Glutamatergic neuron (in vitro differentiated cells): ENCODE measurements at regions not wholly inside any gene's neighbourhood (a gene's known extent, or its start where the extent isn't known, plus 50 kb on each side); places are given as distances from the start of the nearest gene placed in this dataset.
"Not testable (repeated sequence)": the region's sequence is repeated elsewhere in the genome, so short reads cannot be mapped to it uniquely, and the experiment has no call there.

ENCODE experiments used
- DNase-seq: peaks from one replicate; pipeline ENCODE4 v3.0.0; 2022
- H3K27ac Mint-ChIP-seq: one replicate; pipeline ENCODE4 v1.8.0; 2020; ENCODE audit warnings: mild to moderate bottlenecking, mixed read lengths, inconsistent platforms; ENCODE audit not compliant: unreplicated experiment
- H3K27me3 Mint-ChIP-seq: one replicate; pipeline ENCODE4 v1.8.0; 2020; ENCODE audit warnings: mild to moderate bottlenecking, moderate library complexity, mixed read lengths, inconsistent platforms; ENCODE audit not compliant: unreplicated experiment
- H3K36me3 Mint-ChIP-seq: one replicate; pipeline ENCODE4 v1.8.0; 2020; ENCODE audit warnings: mild to moderate bottlenecking, mixed read lengths, inconsistent platforms; ENCODE audit not compliant: unreplicated experiment
- H3K4me1 Mint-ChIP-seq: one replicate; pipeline ENCODE4 v1.8.0; 2020; ENCODE audit warnings: mild to moderate bottlenecking, low read depth, mixed read lengths, inconsistent platforms; ENCODE audit not compliant: unreplicated experiment
- H3K4me3 Mint-ChIP-seq: one replicate; pipeline ENCODE4 v1.8.0; 2020; ENCODE audit warnings: mild to moderate bottlenecking, mixed read lengths, inconsistent platforms; ENCODE audit not compliant: unreplicated experiment
- H3K9me3 Mint-ChIP-seq: one replicate; pipeline ENCODE4 v1.8.0; 2020; ENCODE audit warnings: mild to moderate bottlenecking, moderate library complexity, mixed read lengths, inconsistent platforms; ENCODE audit not compliant: unreplicated experiment
- TF ChIP-seq, protein P1 (sequence below): fragments of 200-600 bp; sonication (generic); IDR thresholded peaks from one replicate; pipeline ENCODE4 v1.5.0; 2021; ENCODE audit not compliant: partially characterized antibody, unreplicated experiment

DNA sequence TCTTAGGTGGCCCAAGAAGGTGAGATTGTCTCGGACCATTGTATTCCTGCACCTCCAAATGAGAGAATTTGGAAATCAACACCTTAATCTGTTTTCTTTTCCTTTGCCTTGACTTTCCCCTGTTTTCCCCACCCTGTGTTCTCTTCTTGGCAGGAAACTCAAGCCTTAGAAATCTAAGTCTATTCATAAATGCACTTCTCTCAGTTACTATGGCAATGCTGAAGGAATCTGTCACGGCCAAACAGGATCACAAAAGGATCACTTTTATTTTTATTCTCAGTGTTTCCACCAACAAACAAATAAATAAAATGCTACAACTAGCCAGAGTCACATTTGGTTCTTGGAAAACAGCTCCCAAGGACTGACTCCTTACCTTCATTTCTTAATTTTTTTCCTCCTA, 270.5 kb downstream of the BCAT1 start:
- Mint-ChIP-seq H3K4me3 (no peak overlapping the region), H3K36me3 (peaks cover 5% of the 10 kb centered on the region), H3K27ac (no peak overlapping the region), H3K9me3 (peaks cover 3% of the 10 kb centered on the region), H3K27me3 (no peaks in the 10 kb centered on the region), H3K4me1 (peaks cover 1% of the 10 kb centered on the region)
- DNase-seq, result no peak
- TF ChIP-seq, protein P1, sequence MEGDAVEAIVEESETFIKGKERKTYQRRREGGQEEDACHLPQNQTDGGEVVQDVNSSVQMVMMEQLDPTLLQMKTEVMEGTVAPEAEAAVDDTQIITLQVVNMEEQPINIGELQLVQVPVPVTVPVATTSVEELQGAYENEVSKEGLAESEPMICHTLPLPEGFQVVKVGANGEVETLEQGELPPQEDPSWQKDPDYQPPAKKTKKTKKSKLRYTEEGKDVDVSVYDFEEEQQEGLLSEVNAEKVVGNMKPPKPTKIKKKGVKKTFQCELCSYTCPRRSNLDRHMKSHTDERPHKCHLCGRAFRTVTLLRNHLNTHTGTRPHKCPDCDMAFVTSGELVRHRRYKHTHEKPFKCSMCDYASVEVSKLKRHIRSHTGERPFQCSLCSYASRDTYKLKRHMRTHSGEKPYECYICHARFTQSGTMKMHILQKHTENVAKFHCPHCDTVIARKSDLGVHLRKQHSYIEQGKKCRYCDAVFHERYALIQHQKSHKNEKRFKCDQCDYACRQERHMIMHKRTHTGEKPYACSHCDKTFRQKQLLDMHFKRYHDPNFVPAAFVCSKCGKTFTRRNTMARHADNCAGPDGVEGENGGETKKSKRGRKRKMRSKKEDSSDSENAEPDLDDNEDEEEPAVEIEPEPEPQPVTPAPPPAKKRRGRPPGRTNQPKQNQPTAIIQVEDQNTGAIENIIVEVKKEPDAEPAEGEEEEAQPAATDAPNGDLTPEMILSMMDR, result no peak

DNA sequence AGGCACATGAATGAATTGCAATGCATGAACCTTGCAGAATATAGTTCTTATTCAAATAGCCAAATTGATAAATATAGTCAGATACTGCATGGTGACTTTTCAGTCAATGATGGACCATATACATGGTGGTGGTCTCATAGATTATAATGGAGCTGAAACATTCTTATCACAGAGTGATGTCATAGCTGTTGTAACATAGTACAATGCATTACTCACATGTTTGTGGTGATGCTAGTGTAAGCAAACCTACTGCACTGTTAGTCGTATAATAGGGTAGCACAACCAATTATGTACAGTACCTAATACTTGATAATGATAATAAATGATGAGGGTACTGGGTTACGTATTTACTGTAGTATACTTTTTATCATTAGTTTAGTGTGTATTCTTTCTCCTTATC, 280.3 kb downstream of the BCAT1 start:
- H3K27ac Mint-ChIP-seq, result no peak overlapping the region
- TF ChIP-seq, protein P1, result no peak
- H3K27me3 Mint-ChIP-seq, result peaks cover 2% of the 10 kb centered on the region
- no peak overlapping the region for H3K4me3 Mint-ChIP-seq
- DNase-seq, result no peak
- H3K36me3 Mint-ChIP-seq, result peaks cover 4% of the 10 kb centered on the region
- H3K4me1 Mint-ChIP-seq, result peaks cover 5% of the 10 kb centered on the region
- peaks cover 5% of the 10 kb centered on the region for H3K9me3 Mint-ChIP-seq

DNA sequence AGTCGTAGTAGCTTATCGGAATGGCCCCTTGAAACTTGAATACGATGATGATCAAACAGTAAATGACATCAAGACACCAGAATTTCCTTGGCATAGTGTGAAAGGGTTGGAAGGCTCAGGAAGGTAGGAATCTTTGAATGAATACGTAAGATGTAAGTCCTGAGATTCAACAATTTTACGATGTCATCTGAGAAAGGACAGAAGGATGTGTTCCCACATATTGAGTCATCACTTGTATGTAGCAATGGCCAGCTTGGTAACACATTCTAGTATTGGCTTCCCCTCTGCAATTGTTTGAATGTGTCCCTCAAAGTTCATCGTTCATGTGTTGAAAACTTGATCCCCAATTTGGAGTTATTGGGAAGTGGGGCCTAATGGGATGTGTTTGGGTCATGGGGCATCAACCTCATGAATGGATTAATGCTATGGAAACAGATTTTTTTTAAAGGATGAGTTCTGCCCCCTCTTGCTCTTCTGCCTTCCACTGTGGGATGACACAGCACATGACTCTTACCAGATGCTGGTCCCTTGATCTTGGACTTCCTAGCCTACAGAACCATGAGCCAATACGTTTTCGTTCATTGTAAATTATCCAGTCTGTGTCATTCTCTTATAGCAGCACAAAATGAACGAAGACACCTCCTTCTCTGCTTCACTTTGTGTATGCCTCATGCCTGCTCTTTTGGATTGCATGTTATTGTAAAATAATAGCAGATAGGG, 284.6 kb downstream of the BCAT1 start:
- Mint-ChIP-seq H3K27ac (no peak overlapping the region), H3K36me3 (peaks cover 4% of the 10 kb centered on the region)

DNA sequence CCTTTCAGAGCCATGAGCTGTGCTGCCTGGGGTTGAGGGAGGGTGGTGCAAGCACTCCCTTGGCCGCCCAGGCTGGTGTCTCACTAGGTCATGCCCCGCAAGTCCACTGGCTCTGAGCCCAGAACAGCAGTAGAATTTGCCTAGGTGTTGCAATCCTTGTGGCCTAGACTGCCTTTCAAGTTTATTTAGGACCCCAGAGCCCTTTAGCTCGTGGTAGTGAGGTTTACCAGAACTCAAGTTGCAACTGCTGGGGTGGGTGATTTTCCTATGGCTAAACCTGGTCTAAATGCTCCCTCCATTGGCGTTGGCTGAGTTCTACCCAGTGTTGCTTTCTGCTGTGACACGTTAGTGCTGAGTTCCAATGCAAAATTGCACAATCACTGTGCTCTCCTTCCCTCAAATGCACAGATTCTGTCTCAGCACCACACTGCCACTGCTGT, 287.2 kb downstream of the BCAT1 start:
- no peaks in the 10 kb centered on the region for H3K9me3 Mint-ChIP-seq
- TF ChIP-seq, protein P1, result no peak
- H3K4me3 Mint-ChIP-seq, result no peak overlapping the region
- no peak for DNase-seq
- H3K4me1 Mint-ChIP-seq, result no peaks in the 10 kb centered on the region
- H3K36me3 Mint-ChIP-seq, result peaks cover 4% of the 10 kb centered on the region
- no peaks in the 10 kb centered on the region for H3K27me3 Mint-ChIP-seq
- H3K27ac Mint-ChIP-seq, result no peak overlapping the region

More for the DNA sequence above, 284.6 kb downstream of the BCAT1 start:
- H3K27me3 Mint-ChIP-seq, result no peaks in the 10 kb centered on the region
- no peak overlapping the region for H3K4me3 Mint-ChIP-seq
- no peaks in the 10 kb centered on the region for H3K9me3 Mint-ChIP-seq
- DNase-seq, result no peak
- no peaks in the 10 kb centered on the region for H3K4me1 Mint-ChIP-seq
- TF ChIP-seq, protein P1, result no peak

DNA sequence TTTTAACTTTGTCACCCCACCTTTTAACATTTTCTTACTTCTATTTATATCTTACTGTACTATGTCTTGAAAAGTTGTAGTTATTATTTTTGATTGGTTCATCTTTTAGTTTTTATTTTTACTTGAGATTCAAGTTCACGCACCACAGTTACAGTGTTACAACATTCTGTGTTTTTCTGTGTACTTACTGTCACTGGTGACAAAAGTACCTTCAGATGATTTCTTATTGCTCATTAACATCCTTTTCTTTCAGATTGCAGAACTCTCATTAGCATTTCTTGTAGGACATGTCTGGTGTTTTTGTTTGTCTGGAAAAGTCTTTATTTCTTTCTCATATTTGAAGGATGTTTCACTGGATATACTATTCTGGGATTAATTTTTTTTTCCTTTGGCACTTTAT, 289.9 kb downstream of the BCAT1 start:
- no peaks in the 10 kb centered on the region for H3K36me3 Mint-ChIP-seq
- H3K4me1 Mint-ChIP-seq, result no peaks in the 10 kb centered on the region
- no peak overlapping the region for H3K4me3 Mint-ChIP-seq
- H3K27ac Mint-ChIP-seq, result no peak overlapping the region
- DNase-seq, result no peak
- no peaks in the 10 kb centered on the region for H3K27me3 Mint-ChIP-seq
- no peaks in the 10 kb centered on the region for H3K9me3 Mint-ChIP-seq
- TF ChIP-seq, protein P1, result no peak

DNA sequence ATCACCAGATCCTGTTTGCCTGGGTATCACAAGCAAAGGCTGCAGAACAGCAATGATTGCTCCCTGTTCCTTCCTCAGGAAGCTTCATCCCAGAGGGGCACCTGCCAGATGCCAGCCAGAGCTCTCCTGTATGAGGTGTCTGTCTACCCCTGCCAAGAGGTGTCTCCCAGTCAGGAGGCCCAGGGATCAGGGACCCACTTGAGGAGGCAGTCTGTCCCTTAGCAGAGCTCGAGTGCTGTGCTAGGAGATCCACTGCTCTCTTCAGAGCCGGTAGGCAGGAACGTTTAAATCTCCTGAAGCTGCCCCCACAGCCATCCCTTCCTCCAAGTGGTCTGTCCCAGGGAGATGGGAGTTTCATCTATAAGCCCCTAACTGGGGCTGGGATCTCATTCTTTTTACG, 294.6 kb downstream of the BCAT1 start:
- H3K27me3 Mint-ChIP-seq, H3K36me3 Mint-ChIP-seq, H3K27ac Mint-ChIP-seq, H3K4me3 Mint-ChIP-seq, H3K4me1 Mint-ChIP-seq, H3K9me3 Mint-ChIP-seq, DNase-seq: not testable (repeated sequence)
